Hepatocyte (in vitro differentiated cells): ENCODE measurements at regions not wholly inside any gene's neighbourhood (a gene's known extent, or its start where the extent isn't known, plus 50 kb on each side); places are given as distances from the start of the nearest gene placed in this dataset.

Experiments used
- EZH2phosphoT487 ChIP-seq: fragments of 200-600 bp; sonication (generic); IDR thresholded peaks from one replicate; pipeline ENCODE4 v1.6.1; 2018; ENCODE audit warnings: antibody characterized with exemption, mild to moderate bottlenecking, low read depth, moderate library complexity; ENCODE audit not compliant: unreplicated experiment, severe bottlenecking
- TF ChIP-seq, protein P1 (sequence below): fragments of 200-600 bp; sonication (generic); IDR thresholded peaks from 2 replicates; pipeline ENCODE4 v1.5.1; 2016; ENCODE audit warnings: antibody characterized with exemption, mild to moderate bottlenecking; ENCODE audit not compliant: poor library complexity

DNA sequence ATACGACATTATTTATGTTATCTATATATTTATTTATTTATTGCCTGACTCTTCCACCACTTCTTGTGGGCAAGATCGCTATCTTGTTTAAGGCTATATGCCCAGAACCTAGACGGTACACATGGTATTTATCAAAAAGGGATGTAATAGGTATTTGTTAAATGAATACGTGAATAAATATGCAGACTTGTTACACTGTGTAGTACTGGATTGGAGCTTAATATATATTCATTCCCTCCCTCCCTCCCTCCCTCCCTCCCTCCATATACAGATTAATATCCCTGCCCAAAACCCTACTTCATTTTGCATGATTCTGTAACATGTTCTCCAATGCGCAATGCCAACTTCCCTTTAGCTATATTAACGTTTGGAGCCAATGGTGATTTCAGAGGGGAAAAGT lies 1273.7 kb upstream of the AUTS2 start:
- TF ChIP-seq, protein P1, sequence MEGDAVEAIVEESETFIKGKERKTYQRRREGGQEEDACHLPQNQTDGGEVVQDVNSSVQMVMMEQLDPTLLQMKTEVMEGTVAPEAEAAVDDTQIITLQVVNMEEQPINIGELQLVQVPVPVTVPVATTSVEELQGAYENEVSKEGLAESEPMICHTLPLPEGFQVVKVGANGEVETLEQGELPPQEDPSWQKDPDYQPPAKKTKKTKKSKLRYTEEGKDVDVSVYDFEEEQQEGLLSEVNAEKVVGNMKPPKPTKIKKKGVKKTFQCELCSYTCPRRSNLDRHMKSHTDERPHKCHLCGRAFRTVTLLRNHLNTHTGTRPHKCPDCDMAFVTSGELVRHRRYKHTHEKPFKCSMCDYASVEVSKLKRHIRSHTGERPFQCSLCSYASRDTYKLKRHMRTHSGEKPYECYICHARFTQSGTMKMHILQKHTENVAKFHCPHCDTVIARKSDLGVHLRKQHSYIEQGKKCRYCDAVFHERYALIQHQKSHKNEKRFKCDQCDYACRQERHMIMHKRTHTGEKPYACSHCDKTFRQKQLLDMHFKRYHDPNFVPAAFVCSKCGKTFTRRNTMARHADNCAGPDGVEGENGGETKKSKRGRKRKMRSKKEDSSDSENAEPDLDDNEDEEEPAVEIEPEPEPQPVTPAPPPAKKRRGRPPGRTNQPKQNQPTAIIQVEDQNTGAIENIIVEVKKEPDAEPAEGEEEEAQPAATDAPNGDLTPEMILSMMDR = no peak
- no peak for TF ChIP-seq EZH2phosphoT487
